ENCODE measurements at regions not wholly inside any gene's neighbourhood (a gene's known extent, or its start where the extent isn't known, plus 50 kb on each side); places are given as distances from the start of the nearest gene placed in this dataset.

- TF ChIP-seq CTCF (IDR thresholded peaks at IDR 0.05) (no peak), POLR2A (IDR thresholded peaks at IDR 0.05) (no peak)
These were observed 626.2 kb upstream of the SLC10A2 start for GRCh38 chr13:103692442-103692841.
